ENCODE measurements at regions not wholly inside any gene's neighbourhood (a gene's known extent, or its start where the extent isn't known, plus 50 kb on each side); places are given as distances from the start of the nearest gene placed in this dataset.
"Not testable (repeated sequence)": the region's sequence is repeated elsewhere in the genome, so short reads cannot be mapped to it uniquely, and the experiment has no call there.

- DNase-seq (ENCODE audit: low read depth in 3 of 3), result no peak
Measured at GRCh38 chr4:4666693-4667621, 125.1 kb upstream of the STX18 start.

GRCh38 chr4:4666187-4666586, 124.3 kb upstream of the STX18 start:
- DNase-seq (ENCODE audit: low read depth in 3 of 3), result no peak

GRCh38 chr4:4664234-4664633, 122.4 kb upstream of the STX18 start:
- no peak for DNase-seq (ENCODE audit: low read depth in 3 of 3)

- no peak for DNase-seq (ENCODE audit: low read depth in 3 of 3)
Measured at GRCh38 chr4:4663028-4663427, 121.2 kb upstream of the STX18 start.

GRCh38 chr4:4662230-4662629, 120.4 kb upstream of the STX18 start:
- DNase-seq (ENCODE audit: low read depth in 3 of 3), result no peak

GRCh38 chr4:4659871-4660651, 118.2 kb upstream of the STX18 start:
- no peak for DNase-seq (ENCODE audit: low read depth in 3 of 3)

- DNase-seq (ENCODE audit: low read depth in 3 of 3), result no peak
Measured at GRCh38 chr4:4658052-4658451, 116.2 kb upstream of the STX18 start.

GRCh38 chr4:4656977-4657376, 115.1 kb upstream of the STX18 start:
- no peak for DNase-seq (ENCODE audit: low read depth in 3 of 3)

GRCh38 chr4:4655901-4656300, 114.1 kb upstream of the STX18 start:
- no peak for DNase-seq (ENCODE audit: low read depth in 3 of 3)

- no peak for DNase-seq (ENCODE audit: low read depth in 3 of 3)
Measured at GRCh38 chr4:4655011-4655410, 113.2 kb upstream of the STX18 start.

GRCh38 chr4:4651811-4652755, 110.2 kb upstream of the STX18 start:
- DNase-seq (ENCODE audit: low read depth in 3 of 3), result no peak

- no peak for DNase-seq (ENCODE audit: low read depth in 3 of 3)
Measured at GRCh38 chr4:4647041-4647440, 105.2 kb upstream of the STX18 start.

GRCh38 chr4:4645743-4646142, 103.9 kb upstream of the STX18 start:
- no peak for DNase-seq (ENCODE audit: low read depth in 3 of 3)

- not testable (repeated sequence) for DNase-seq (ENCODE audit: low read depth in 3 of 3)
Measured at GRCh38 chr4:4644277-4644676, 102.4 kb upstream of the STX18 start.

- DNase-seq (ENCODE audit: low read depth in 3 of 3), result not testable (repeated sequence)
Measured at GRCh38 chr4:4643743-4644142, 101.9 kb upstream of the STX18 start.

GRCh38 chr4:4643306-4643705, 101.5 kb upstream of the STX18 start:
- no peak for DNase-seq (ENCODE audit: low read depth in 3 of 3)

- DNase-seq (ENCODE audit: low read depth in 3 of 3), result no peak
Measured at GRCh38 chr4:4642496-4643000, 100.7 kb upstream of the STX18 start.

- DNase-seq (ENCODE audit: low read depth in 3 of 3), result no peak
Measured at GRCh38 chr4:4641661-4642495, 100.0 kb upstream of the STX18 start.

GRCh38 chr4:4641254-4641653, 99.4 kb upstream of the STX18 start:
- DNase-seq (ENCODE audit: low read depth in 3 of 3), result no peak

GRCh38 chr4:4640692-4641091, 98.8 kb upstream of the STX18 start:
- no peak for DNase-seq (ENCODE audit: low read depth in 3 of 3)

- DNase-seq (ENCODE audit: low read depth in 3 of 3), result no peak
Measured at GRCh38 chr4:4639370-4639769, 97.5 kb upstream of the STX18 start.

Data from stimulated activated CD4-positive, alpha-beta T cell treated with anti-CD3 and anti-CD28 coated beads, TNF-alpha, amount 100 ng/mL, for 48 hours (primary cell).